ENCODE measurements at regions not wholly inside any gene's neighbourhood (a gene's known extent, or its start where the extent isn't known, plus 50 kb on each side); places are given as distances from the start of the nearest gene placed in this dataset.

GRCh38 chr4:163233321-163233720 lies 66.6 kb upstream of the NAF1 start:
- DNase-seq: no peak
- Histone ChIP-seq H3K4me1 (no peaks in the 10 kb centered on the region), H3K27ac (no peak overlapping the region), H3K27me3 (no peaks in the 10 kb centered on the region), H3K9me3 (no peaks in the 10 kb centered on the region), H3K4me3 (no peak overlapping the region), H3K36me3 (no peaks in the 10 kb centered on the region)
- TF ChIP-seq CTCF (IDR thresholded peaks at IDR 0.05) (no peak), POLR2A (IDR thresholded peaks at IDR 0.05) (no peak)
- intact Hi-C loops (cut with DNase I): no loop called here
- WGBS (ENCODE audit: insufficient coverage, low coverage, low lambda C conversion rate, missing lambda C conversion rate): 51% methylated on average over 3 of the region's 3 CpGs
- ATAC-seq: no peak

GRCh38 chr4:163228648-163229047 lies 62.0 kb upstream of the NAF1 start:
- Histone ChIP-seq H3K4me3 (no peak overlapping the region), H3K4me1 (no peaks in the 10 kb centered on the region), H3K36me3 (no peaks in the 10 kb centered on the region), H3K27ac (no peak overlapping the region), H3K9me3 (no peaks in the 10 kb centered on the region), H3K27me3 (no peaks in the 10 kb centered on the region)
- TF ChIP-seq CTCF (IDR thresholded peaks at IDR 0.05) (no peak), POLR2A (IDR thresholded peaks at IDR 0.05) (no peak)
- intact Hi-C loops (cut with DNase I): no loop called here
- no peak for ATAC-seq
- DNase-seq: no peak

GRCh38 chr4:163221467-163221866 lies 54.8 kb upstream of the NAF1 start:
- H3K9me3 ChIP-seq: no peaks in the 10 kb centered on the region
- ATAC-seq: no peak
- no peak for DNase-seq
- 67% methylated on average over 1 of the region's 1 CpG for WGBS (ENCODE audit: insufficient coverage, low coverage, low lambda C conversion rate, missing lambda C conversion rate)
- no peaks in the 10 kb centered on the region for H3K27me3 ChIP-seq
- H3K4me3 ChIP-seq: no peak overlapping the region
- H3K4me1 ChIP-seq: no peaks in the 10 kb centered on the region
- no peak overlapping the region for H3K27ac ChIP-seq
- intact Hi-C loops (cut with DNase I): no loop called here
- TF ChIP-seq POLR2A (IDR thresholded peaks at IDR 0.05) (no peak), CTCF (IDR thresholded peaks at IDR 0.05) (no peak)
- H3K36me3 ChIP-seq: no peaks in the 10 kb centered on the region

GRCh38 chr4:163217505-163217904 lies 50.8 kb upstream of the NAF1 start:
- H3K4me1 ChIP-seq: no peaks in the 10 kb centered on the region
- H3K27me3 ChIP-seq: no peaks in the 10 kb centered on the region
- ATAC-seq (no peak), DNase-seq (no peak)
- TF ChIP-seq CTCF (IDR thresholded peaks at IDR 0.05) (no peak), POLR2A (IDR thresholded peaks at IDR 0.05) (no peak)
- H3K36me3 ChIP-seq: no peaks in the 10 kb centered on the region
- no peaks in the 10 kb centered on the region for H3K9me3 ChIP-seq
- 37% methylated on average over 3 of the region's 3 CpGs for WGBS (ENCODE audit: insufficient coverage, low coverage, low lambda C conversion rate, missing lambda C conversion rate)
- intact Hi-C loops (cut with DNase I): no loop called here
- no peak overlapping the region for H3K27ac ChIP-seq
- H3K4me3 ChIP-seq: no peak overlapping the region
